ENCODE measurements at regions not wholly inside any gene's neighbourhood (a gene's known extent, or its start where the extent isn't known, plus 50 kb on each side); places are given as distances from the start of the nearest gene placed in this dataset.

GRCh38 chr22:49327411-49328117 is 500.1 kb downstream of the BRD1 start:
- no peak for ATAC-seq
- TF ChIP-seq, protein P1, sequence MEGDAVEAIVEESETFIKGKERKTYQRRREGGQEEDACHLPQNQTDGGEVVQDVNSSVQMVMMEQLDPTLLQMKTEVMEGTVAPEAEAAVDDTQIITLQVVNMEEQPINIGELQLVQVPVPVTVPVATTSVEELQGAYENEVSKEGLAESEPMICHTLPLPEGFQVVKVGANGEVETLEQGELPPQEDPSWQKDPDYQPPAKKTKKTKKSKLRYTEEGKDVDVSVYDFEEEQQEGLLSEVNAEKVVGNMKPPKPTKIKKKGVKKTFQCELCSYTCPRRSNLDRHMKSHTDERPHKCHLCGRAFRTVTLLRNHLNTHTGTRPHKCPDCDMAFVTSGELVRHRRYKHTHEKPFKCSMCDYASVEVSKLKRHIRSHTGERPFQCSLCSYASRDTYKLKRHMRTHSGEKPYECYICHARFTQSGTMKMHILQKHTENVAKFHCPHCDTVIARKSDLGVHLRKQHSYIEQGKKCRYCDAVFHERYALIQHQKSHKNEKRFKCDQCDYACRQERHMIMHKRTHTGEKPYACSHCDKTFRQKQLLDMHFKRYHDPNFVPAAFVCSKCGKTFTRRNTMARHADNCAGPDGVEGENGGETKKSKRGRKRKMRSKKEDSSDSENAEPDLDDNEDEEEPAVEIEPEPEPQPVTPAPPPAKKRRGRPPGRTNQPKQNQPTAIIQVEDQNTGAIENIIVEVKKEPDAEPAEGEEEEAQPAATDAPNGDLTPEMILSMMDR (IDR thresholded peaks at IDR 0.05), result no peak
- no peaks in the 10 kb centered on the region for H3K4me1 ChIP-seq
- 42 to 50% (median 43%) methylated on average over 9 of the region's 9 CpGs for WGBS, 3 donors
- H3K27me3 ChIP-seq (ENCODE audit: insufficient read depth in 3 of 3, low read length in 2 of 3), result peaks cover 0 to 15% (median under 1%) of the 10 kb centered on the region in 3 donors
- no peaks in the 10 kb centered on the region for H3K9me3 ChIP-seq
- DNase-seq, result peak in 1 of 2 donors; percentile 8
- H3K4me3 ChIP-seq, result no peak overlapping the region
- intact Hi-C loops (cut with DNase I), result no loop called here
- no peaks in the 10 kb centered on the region for H3K36me3 ChIP-seq (ENCODE audit: insufficient read depth in 1 of 2, low read depth in 1 of 2)
- no peak overlapping the region for H3K27ac ChIP-seq

GRCh38 chr22:49326558-49326957 is 501.1 kb downstream of the BRD1 start:
- 77 to 85% (median 82%) methylated on average over 5 of the region's 5 CpGs for WGBS, 3 donors
- Histone ChIP-seq H3K4me1 (no peaks in the 10 kb centered on the region), H3K27me3 (ENCODE audit: insufficient read depth in 3 of 3, low read length in 2 of 3) (peaks cover 0 to 16% (median 0%) of the 10 kb centered on the region in 3 donors), H3K27ac (no peak overlapping the region), H3K9me3 (no peaks in the 10 kb centered on the region), H3K36me3 (ENCODE audit: insufficient read depth in 1 of 2, low read depth in 1 of 2) (no peaks in the 10 kb centered on the region), H3K4me3 (no peak overlapping the region)
- intact Hi-C loops (cut with DNase I), result no loop called here
- TF ChIP-seq, protein P1 (IDR thresholded peaks at IDR 0.05), result no peak
- DNase-seq (no peak), ATAC-seq (no peak)

- intact Hi-C loops (cut with DNase I), result no loop called here
- DNase-seq, result peak in 1 of 2 donors; percentile 14
- 80 to 86% (median 84%) methylated on average over 25 of the region's 25 CpGs for WGBS, 3 donors
- Histone ChIP-seq H3K4me1 (no peaks in the 10 kb centered on the region), H3K27ac (no peak overlapping the region), H3K4me3 (no peak overlapping the region), H3K27me3 (ENCODE audit: insufficient read depth in 3 of 3, low read length in 2 of 3) (peaks cover 0 to 16% (median 0%) of the 10 kb centered on the region in 3 donors), H3K36me3 (ENCODE audit: insufficient read depth in 1 of 2, low read depth in 1 of 2) (no peaks in the 10 kb centered on the region), H3K9me3 (no peaks in the 10 kb centered on the region)
- TF ChIP-seq, protein P1 (IDR thresholded peaks at IDR 0.05), result no peak
- ATAC-seq, result no peak
Observed at GRCh38 chr22:49325531-49326395, 501.9 kb downstream of the BRD1 start.

- H3K27me3 ChIP-seq (ENCODE audit: insufficient read depth in 3 of 3, low read length in 2 of 3), result peaks cover 0 to 23% (median 0%) of the 10 kb centered on the region in 3 donors
- no peaks in the 10 kb centered on the region for H3K36me3 ChIP-seq (ENCODE audit: insufficient read depth in 1 of 2, low read depth in 1 of 2)
- 73 to 76% (median 76%) methylated on average over 29 of the region's 29 CpGs for WGBS, 3 donors
- intact Hi-C loops (cut with DNase I), result no loop called here
- no peak for ATAC-seq
- H3K27ac ChIP-seq, result no peak overlapping the region
- peak in 1 of 2 donors; percentile 19 for DNase-seq
- H3K9me3 ChIP-seq, result no peaks in the 10 kb centered on the region
- TF ChIP-seq, protein P1 (IDR thresholded peaks at IDR 0.05), result no peak
- H3K4me1 ChIP-seq, result no peaks in the 10 kb centered on the region
- H3K4me3 ChIP-seq, result no peak overlapping the region
Observed at GRCh38 chr22:49324527-49325491, 502.9 kb downstream of the BRD1 start.

All from psoas muscle (tissue), 7 donors.